Bronchial epithelial cell (primary cell): ENCODE measurements at regions not wholly inside any gene's neighbourhood (a gene's known extent, or its start where the extent isn't known, plus 50 kb on each side); places are given as distances from the start of the nearest gene placed in this dataset.

Source experiments
- DNase-seq: peaks from one replicate; pipeline ENCODE4 v3.0.0-alpha.2; 2010; ENCODE audit warnings: low read depth
- FAIRE-seq: peaks from 2 replicates; lab custom pipeline; 2011; peaks lifted over from hg19 to GRCh38; lab: Jason Lieb, UNC
- H3K27me3 ChIP-seq: 2 replicates; pipeline ENCODE4 v1.5.1; 2011; ENCODE audit warnings: low read length; ENCODE audit not compliant: control insufficient read depth, insufficient read depth
- H3K36me3 ChIP-seq: 2 replicates; pipeline ENCODE4 v1.5.1; 2011; ENCODE audit warnings: low read length; ENCODE audit not compliant: control insufficient read depth, insufficient read depth
- H3K4me3 ChIP-seq: 2 replicates; pipeline ENCODE4 v1.5.1; 2011; ENCODE audit warnings: mild to moderate bottlenecking, low read depth, low read length, control low read depth
- CTCF ChIP-seq: IDR thresholded peaks from 2 replicates; pipeline ENCODE4 v1.5.1; 2011; ENCODE audit warnings: mild to moderate bottlenecking, moderate library complexity, low read length, control low read depth, inconsistent platforms; ENCODE audit not compliant: insufficient read depth, severe bottlenecking

DNA sequence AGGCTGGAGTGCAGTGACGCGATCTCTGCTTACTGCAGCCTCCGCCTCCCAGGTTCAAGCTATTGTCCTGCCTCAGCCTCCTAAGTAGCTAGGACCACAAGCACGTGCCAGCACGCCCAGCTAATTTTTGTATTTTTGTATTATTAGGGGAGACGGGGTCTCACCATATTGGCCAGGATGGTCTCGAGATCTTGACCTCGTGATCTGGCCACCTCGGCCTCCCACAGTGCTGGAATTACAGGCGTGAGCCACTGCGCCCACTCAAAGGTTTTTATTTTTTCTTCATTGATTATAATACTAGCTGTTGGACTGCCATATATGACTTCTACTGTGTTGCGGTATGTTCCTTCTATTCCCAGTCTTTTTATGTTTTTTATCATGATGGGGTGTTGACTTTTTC lies 569.7 kb upstream of the SLITRK6 start:
- TF ChIP-seq CTCF = no peak
- DNase-seq = no peak
- no peak for FAIRE-seq
- H3K36me3 ChIP-seq = no peaks in the 10 kb centered on the region
- H3K27me3 ChIP-seq = no peaks in the 10 kb centered on the region
- H3K4me3 ChIP-seq = no peak overlapping the region

GRCh38 chr13:86377451-86377850 lies 578.2 kb upstream of the SLITRK6 start:
- no peaks in the 10 kb centered on the region for H3K27me3 ChIP-seq
- TF ChIP-seq CTCF = no peak
- no peak for DNase-seq
- no peak overlapping the region for H3K4me3 ChIP-seq
- FAIRE-seq = no peak
- H3K36me3 ChIP-seq = no peaks in the 10 kb centered on the region

DNA sequence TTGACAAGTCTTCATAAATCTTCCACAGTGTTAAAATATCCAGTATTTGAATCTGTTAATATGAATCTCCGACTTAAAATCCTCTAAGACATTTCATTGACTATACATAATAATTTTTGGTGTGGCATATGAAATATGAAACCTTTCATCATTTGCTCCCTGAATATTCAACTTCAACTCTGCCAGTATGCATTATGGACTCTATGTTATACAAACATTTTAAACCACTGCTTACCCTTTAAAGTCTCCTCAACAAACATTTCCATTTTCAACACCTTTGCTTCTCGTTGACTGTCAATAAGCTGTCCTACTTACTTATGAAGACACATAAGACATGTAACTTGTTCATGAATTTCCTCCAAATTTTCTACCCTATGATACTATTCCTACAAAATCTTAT lies 579.4 kb upstream of the SLITRK6 start:
- Histone ChIP-seq H3K27me3 (no peaks in the 10 kb centered on the region), H3K4me3 (no peak overlapping the region), H3K36me3 (no peaks in the 10 kb centered on the region)
- FAIRE-seq (no peak), DNase-seq (no peak)
- no peak for TF ChIP-seq CTCF

- no peak overlapping the region for H3K4me3 ChIP-seq
- FAIRE-seq = no peak
- no peaks in the 10 kb centered on the region for H3K36me3 ChIP-seq
- no peak for TF ChIP-seq CTCF
- no peak for DNase-seq
- no peaks in the 10 kb centered on the region for H3K27me3 ChIP-seq
These were observed 583.9 kb upstream of the SLITRK6 start for GRCh38 chr13:86383151-86383550.

DNA sequence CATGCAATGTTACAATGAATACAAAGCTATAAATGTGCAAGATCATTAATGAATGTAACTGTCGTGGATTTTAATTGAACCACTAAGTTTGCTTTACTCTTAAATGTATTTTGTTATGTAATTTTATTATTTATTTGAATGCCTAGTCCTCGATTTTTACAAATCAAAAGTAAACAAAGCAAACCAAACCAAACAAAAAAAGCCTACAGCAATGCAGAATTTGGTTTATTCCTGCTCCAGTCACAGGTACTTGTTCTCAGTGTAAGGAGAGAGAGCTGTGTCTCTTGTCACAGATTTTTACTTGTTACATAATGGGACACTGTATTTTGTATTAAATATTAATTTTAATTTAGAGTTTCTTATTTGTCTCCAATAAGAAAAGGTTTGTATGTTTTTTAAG lies 584.3 kb upstream of the SLITRK6 start:
- Histone ChIP-seq H3K27me3 (no peaks in the 10 kb centered on the region), H3K4me3 (no peak overlapping the region), H3K36me3 (no peaks in the 10 kb centered on the region)
- DNase-seq (no peak), FAIRE-seq (no peak)
- TF ChIP-seq CTCF = no peak

DNA sequence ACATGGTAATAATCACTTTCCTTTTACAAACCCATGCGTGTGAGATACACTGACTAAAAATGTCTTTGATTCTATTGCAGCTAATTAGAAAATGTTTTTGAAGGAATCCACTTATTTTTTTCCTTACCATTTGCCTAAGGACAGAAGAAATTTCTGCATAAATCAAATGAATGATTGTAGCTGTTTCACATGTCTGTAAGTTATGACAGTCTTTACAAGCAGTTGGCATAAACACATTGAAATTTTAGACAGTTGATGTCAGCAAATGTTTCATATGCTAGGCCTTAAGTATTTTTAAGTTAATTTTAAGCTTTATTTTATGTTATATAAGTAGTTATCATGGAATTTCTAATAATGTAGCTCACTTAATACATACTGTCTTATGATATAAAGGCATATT lies 598.4 kb upstream of the SLITRK6 start:
- TF ChIP-seq CTCF = no peak

More for the DNA sequence above, 598.4 kb upstream of the SLITRK6 start:
- DNase-seq (no peak), FAIRE-seq (no peak)
- no peaks in the 10 kb centered on the region for H3K27me3 ChIP-seq
- no peaks in the 10 kb centered on the region for H3K36me3 ChIP-seq
- H3K4me3 ChIP-seq = no peak overlapping the region
